Nucleus accumbens (tissue), 56 donors: ENCODE measurements at regions not wholly inside any gene's neighbourhood (a gene's known extent, or its start where the extent isn't known, plus 50 kb on each side); places are given as distances from the start of the nearest gene placed in this dataset.
"Not testable (repeated sequence)": the region's sequence is repeated elsewhere in the genome, so short reads cannot be mapped to it uniquely, and the experiment has no call there.

Source experiments
- DNase-seq, 56 donors: peaks; one replicate each; lab custom pipeline; 2025; lab: John Stamatoyannopoulos, UW

DNA sequence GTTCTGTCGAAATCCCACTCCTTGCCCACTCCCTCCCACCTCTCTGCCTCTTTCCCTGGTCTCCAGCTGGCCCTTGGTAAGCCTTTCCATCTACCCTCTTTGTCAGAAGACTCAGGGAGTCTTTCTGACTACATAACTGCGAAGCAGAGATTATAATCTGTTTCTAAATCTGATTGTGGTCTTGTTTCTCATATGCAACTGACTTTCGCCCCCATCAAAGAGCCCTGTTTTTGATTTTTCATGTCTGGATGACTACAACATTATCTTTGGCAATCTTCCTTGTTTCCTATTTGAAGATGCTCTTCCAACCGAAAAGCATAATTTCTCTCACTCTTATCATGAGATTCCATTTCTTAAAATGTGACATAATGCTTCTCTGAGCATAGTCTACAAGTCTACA lies 218.2 kb upstream of the ADAMTSL1 start:
- DNase-seq: no peak

DNA sequence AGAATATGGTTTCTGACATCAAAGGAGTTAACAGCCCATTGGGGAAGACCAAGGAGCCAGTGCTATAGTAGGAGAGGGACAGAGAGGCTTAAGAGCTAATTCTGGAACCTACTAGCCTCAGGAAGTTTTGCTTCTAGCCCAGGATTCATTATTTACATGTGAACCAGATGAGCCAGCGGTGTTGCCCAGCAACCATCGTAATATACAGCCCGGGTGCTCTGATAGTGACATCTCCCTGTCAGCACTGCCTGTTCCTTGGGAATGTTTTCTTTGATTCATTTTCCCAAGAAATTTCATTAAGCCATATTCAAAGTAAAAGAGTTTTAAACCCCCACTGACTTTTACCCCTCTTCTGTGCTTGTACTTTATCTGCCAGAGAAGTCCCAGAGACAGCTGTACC lies 217.4 kb upstream of the ADAMTSL1 start:
- DNase-seq: no peak

DNA sequence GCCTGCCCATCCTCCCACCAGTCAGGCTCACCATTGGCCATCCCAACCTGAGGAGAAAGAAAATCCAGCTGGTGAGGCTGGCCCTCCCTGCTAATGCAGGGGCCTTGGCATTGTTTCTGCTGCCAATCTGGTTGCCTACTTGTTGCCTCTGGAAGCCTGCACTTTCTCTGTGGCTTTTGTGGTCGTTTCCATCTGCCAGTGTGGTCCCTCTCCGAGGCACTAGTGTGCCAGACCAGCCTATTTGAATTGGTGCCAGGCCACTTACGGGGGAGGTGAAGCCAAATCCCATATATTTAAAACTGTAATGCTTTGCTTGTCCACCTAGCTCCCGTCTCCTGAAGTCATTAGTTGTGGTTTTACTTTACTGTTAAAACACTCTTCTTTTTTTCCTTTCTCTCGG lies 213.4 kb upstream of the ADAMTSL1 start:
- DNase-seq: peak in 1 of 56 donors; percentile 0

DNA sequence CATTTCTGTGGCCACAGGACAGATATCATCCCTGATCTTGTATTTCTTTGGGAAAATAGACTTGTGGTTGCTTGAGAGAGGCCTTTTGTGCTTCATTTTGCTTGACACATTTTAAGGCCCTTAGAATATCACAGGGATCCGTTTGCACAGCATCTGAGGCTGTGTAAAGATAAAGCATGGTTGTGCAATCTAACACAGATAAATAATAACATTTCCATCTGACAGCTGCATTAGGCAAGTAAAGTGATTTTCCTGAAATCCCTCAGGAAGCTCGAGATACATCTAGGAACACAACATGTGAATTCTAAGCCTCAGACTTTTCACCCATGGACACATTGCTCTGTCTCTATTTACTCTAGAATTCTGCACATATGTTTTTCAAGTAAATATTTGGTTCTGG lies 212.8 kb upstream of the ADAMTSL1 start:
- DNase-seq: no peak

DNA sequence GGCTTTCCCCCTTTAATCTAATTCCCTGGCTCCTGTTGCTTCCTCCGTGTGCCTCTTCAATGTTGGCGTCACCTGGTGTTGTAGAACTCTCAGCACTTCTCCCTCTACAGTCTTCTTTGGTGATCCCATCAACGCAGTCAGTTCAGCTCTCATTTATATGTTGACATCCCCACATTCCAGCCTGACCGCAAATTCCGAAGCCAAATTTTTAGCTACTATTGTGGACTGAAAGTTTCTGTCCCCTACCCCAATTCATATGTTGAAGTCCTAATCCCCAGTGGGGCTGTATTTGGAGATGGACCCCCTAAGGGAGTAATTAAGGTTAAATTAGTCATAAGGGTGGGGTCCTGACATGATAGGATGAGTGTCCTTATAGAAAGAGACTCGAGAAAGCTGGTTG lies 210.6 kb upstream of the ADAMTSL1 start:
- no peak for DNase-seq

DNA sequence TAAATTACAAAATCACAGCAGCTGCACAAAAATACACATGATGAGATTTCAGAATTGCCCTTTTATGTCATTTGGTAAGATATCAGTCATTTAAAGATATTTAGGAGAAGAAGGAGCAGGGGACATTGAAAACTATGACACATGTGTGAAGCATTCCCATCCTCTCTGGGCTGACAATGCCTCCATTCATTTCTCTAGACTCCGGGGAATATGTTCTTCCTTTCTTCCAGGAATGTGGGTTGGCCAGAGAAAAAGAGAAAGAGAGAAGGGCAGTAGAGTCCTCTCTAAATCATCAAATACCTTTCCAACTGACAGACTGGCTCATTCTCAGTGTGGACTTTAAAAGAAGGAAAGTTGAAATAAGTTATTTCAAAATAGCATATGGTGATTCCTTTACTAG lies 205.6 kb upstream of the ADAMTSL1 start:
- no peak for DNase-seq

DNA sequence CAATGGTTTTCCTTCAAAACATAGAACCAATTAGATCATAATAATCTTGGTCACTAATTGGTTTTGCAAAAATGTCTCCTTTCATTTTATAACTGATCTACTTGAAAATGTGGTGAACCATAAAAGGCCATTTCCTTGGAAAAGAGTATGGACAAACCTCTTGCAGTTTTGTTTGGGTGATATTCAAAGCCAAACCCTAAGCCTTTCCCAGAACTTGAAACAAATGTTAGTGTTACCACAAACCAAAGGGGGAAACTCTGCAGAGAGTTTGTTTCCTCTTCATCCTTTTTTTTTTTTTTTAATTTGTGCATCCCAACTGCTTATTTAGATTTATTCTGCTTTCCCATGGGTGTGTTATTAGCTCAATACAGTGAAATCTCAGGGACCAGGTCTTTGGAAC lies 204.4 kb upstream of the ADAMTSL1 start:
- DNase-seq: no peak

DNA sequence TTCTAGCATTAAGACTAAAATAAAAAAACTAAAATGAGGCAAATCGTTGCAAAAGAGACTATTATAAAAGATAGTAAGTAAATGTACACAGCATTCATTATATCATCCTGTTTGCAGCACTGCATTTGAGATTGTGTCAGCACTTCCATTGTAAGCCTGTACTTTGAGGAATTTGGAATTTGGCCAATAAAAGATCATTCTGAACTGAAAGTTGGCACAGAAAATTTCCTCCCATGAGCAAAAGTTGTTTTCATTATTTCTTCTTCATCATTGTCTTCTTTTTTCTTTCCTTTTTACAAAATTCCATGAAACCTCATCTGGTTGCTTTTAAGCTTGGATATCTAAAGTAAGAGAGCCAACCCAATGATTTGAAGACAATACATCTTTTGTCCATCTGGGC lies 199.3 kb upstream of the ADAMTSL1 start:
- no peak for DNase-seq

DNA sequence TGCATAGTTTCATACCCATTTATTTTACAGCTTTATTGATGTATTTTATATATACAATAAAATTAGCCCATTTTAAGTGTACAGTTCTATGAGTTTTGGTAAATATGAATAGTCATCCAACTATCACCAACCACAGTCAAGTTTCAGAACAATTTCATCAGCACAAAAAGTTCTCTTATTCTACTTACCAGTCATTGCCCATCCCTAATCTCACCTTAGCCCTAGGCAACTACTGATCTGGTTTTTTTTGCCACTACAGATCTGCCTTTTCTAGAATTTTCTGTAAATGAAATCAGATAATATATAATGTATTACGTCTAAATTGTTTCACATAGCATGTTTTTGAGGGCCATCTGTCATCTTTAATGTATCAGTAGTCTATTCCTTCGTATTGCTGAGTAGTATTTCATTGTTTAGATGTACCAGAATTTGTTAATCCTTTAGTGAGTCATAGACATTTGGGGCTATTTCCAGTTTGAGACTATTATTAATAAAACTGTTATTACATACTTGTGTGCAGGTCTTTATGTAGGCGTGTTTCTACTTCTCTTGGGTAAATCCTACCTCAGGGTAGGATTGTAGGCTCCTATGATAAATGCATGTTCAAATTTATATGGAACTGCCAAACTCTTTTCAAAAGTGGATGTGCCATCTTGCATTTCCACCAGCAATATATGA lies 198.5 kb upstream of the ADAMTSL1 start:
- DNase-seq: no peak

DNA sequence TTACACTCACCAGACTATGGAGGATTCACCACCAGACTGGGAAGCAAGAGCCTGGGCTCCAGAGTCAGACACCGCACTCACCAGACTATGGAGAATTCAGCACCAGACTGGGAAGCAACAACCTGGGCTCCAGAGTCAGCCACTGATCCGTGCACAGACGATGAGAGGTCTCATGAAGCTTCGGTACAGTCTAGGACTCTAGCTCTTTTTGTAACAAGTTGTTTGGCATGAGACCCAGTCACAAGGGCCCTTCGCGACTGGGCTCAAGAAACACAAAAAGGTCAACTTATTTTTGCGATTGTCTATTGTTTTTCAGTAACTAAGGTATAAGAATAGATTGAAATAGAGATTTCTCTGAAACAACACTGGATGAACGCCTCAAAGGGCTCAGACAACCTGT lies 192.7 kb upstream of the ADAMTSL1 start:
- no peak for DNase-seq

DNA sequence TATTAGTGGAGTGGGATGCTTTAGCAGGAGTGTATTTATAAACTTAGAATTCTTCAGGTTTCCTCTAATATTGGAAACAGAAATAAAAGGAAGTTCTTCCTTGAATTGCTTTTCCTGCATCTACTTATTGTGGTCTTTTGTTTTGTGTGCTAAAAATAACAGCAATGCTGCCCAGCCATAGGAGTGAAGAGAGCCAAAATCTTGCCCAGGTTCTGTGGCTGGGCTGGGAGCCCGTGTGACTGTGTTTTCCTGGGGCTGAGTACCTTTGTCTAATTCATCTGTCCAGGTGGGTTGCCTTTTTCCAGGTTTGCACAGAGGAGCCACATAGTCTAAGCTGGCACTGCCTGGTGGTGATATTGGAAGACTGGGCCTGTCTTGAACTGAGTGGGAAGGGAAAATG lies 179.7 kb upstream of the ADAMTSL1 start:
- DNase-seq: no peak

DNA sequence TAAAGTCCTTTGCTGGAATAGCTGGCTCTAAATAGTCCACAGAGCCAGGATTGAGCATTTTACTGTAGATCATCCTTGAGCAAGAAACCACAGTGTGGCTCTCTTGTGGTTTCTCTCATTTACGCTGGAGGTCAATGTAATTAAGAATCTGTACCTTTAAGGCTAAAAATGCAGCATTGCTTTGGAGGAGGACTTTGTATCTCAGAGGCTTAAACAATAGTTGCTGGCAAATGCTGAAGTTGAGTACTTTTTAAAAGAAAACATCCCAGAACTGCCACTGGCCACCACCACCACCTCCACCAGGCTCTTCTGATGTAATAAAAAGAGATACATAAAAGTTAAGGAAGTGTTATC lies 177.3 kb upstream of the ADAMTSL1 start:
- DNase-seq: no peak

DNA sequence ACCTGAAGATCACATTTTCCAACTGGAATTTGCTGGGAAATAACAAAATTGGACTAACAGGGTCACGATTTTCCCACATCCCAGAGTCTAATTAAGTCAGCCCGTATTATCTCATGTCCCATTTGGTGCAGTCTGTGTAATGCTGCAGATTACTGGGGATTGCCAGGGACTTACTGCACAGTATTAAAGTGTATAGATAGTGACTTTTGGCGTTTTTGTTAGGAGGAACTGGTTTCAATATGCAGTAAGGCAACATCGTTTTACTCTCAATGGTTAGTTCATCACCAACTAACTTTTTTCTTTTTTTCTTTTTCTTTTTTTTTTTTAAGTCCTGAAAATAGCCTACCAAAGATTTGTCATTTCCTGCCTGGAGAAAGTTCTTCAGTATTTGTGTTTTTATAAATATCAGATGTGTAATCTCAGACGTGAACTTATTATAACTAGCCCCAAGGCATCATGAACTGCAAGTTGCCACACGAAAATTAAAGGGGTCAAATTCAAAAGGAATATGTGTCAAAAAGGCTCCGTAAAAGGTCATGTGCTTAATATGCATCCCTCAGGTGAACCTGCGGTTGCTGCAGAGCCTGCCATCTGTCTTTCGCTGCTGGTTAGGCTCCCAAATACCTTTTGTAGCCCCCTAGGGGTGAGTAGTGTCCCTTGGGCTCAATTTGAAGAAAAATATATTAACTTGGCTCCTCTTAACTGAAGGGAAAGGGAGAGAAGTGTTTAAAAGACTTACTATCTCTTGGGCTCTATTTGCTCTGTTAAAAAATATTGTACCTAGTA lies 176.7 kb upstream of the ADAMTSL1 start:
- DNase-seq: no peak

DNA sequence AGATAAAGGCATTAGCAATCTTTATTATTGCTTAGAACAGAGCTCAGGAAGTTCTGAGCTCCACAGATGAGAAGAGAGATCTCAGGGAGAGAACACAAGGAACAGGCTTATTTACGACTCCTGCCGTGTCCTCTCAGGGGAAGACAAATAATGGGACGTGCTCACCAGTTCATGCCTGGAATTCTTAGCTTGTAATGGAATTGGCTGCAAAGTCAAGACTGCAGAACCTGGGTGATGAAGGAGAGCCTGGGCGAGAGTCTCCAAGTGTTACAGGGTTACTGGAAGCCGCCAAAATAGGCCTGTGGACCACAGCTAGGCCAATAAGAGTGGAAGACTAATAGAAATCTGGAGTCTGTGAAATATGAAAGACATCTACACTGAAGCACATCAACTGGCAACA lies 174.5 kb upstream of the ADAMTSL1 start:
- DNase-seq: no peak

DNA sequence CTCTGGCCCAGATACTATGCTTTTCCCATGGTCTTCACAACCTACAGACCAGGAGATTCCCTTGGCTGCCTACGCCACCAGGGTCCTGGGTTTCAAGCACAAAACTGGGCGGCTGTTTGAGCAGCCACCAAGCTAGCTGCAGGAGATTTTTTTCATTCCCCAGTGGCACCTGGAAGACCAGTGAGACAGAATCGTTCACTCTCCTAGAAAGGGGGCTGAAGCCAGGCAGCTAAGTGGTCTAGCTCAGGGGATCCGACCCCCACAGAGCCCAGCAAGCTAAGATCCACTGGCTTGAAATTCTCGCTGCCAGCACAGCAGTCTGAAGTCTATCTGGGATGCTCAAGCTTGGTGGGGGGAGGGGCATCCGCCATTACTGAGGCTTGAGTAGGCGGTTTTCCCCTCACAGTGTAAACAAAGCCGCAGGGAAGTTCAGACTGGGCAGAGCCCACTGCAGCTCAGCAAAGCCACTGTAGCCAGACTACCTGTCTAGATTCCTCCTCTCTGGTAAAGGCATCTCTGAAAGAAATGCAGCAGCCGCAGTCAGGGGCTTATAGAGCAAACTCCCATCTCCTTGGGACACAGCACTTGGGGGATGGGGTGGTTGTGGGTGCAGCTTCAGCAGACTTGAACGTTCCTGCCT lies 168.7 kb upstream of the ADAMTSL1 start:
- not testable (repeated sequence) for DNase-seq

DNA sequence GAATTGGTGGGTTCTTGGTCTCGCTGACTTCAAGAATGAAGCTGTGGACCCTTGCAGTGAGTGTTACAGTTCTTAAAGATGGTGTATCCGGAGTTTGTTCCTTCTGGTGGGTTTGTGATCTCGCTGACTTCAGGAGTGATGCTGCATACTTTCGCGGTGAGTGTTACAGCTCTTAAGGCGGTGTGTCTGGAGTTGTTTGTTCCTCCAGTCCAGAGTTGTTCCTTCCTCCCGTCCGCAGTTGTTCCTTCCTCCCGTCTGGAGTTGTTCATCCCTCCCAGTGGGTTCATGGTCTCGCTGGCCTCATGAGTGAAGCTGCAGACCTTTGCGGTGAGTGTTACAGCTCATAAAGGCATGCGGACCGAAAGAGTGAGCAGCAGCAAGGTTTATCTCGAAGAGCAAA lies 159.6 kb upstream of the ADAMTSL1 start:
- no peak for DNase-seq

DNA sequence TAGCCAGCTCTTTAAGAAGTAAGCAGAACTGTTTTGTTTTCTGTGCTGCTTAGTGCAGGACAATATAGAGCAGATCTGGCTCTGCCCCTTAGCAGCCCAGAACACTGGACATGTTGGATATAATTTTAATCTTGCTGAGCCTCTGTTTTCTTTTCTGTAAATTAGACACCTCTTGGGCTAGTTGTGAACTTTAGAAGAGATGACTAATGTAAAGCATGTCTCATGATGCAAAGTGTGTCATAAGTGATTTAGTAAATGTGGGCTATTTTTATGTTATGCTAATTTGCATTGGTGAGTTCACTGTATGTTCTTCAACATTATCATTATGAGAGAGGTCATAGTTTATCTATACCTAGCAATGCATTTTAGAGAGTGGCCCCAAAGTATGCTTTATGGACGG lies 156.1 kb upstream of the ADAMTSL1 start:
- no peak for DNase-seq

DNA sequence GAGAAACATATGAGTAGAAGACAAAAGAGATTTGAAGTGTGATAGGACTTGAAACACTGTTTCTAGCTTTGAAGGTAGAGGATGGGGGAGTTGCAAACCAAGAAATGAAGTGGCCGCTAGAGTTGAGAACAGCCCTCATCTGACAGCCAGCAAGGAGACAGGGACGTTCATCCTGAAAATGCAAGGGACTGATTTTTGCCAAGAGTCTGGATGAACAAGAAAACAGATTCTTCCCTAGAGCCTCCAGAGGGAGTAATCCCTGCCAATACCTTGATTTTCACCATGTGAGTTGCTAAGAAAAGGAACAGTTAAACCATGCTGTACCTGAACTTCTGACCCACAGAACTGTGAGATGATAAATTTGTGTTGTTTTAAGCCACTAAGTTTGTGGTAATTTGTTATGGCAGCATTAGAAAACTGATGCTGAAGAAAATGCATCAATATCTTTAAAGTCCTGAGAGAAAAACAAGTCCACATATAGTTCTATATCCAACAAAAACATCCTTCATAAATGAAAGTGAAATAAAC lies 154.0 kb upstream of the ADAMTSL1 start:
- no peak for DNase-seq

DNA sequence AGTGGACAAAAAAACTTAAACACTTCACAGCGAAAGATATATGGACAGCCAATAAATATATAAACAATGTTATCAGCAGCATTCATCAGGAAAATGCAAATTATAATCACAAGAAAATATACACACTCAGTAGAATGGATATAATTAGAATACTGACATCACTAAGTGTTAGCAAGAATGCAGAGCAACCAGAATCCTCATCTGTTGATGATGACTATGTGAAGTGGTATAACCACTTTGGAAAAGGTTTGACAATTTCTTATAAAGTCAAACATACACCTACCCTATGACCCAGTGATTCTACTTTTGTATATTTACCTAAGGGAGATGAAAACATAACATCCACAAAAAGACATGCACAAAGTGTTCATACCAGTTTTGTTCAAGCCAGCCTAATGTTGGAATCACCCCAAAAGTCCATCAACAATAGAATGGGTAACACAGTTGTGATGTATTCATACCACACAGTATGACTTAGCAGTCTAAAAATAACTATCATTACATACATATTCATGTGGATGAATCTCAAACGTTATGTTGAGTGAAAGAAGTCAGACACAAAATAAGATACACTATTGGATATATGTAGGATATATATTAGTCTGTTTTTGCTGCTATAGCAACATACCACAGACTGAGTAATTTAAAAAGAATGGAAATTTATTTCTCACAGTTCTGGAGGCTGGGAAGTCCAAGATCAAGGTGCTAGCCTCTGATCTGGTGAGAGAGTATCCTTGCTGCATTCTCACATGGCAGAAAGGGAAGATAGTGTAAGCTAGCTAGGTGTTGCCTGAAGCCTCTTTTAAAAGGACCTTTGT lies 148.8 kb upstream of the ADAMTSL1 start:
- DNase-seq: no peak

DNA sequence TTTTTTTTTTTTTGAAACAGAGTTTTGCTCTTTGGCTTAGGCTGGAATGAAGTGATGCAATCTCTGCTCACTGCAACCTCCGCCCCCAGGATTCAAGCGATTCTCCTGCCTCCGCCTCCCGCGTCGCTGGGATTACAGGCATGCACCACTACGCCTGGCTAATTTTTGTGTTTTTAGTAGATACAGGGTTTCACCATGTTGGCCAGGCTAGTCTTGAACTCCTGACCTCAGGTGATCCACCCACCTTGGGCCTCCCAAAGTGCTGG lies 148.3 kb upstream of the ADAMTSL1 start:
- DNase-seq: not testable (repeated sequence)

DNA sequence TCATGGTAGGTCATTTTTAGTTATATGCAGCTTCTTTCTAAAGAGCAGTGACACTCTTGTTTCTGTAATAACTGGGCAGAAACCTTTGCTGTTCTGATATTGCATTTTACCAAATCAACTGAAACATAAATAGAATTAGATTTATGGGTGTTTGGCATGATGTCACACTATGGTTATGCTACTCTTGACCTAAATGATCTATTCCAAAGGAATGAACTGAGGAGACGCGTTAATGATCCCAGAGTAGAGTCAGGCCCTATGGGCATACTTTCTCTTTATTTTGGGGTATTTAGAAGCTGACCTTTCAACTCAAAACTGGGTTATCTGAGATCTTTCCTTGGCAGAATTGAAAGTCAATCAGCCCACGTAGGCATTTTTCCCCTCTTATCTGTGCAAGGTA lies 146.8 kb upstream of the ADAMTSL1 start:
- DNase-seq: no peak
